GM19025 (cell line): ENCODE measurements at regions not wholly inside any gene's neighbourhood (a gene's known extent, or its start where the extent isn't known, plus 50 kb on each side); places are given as distances from the start of the nearest gene placed in this dataset.
"Not testable (repeated sequence)": the region's sequence is repeated elsewhere in the genome, so short reads cannot be mapped to it uniquely, and the experiment has no call there.

Experiments used
- ATAC-seq: cut with Tn5 transposase; IDR thresholded peaks from one replicate; pipeline ENCODE4 v1.9.1; 2021; ENCODE audit warnings: mild to moderate bottlenecking, low read depth, moderate library complexity; ENCODE audit not compliant: unreplicated experiment

DNA sequence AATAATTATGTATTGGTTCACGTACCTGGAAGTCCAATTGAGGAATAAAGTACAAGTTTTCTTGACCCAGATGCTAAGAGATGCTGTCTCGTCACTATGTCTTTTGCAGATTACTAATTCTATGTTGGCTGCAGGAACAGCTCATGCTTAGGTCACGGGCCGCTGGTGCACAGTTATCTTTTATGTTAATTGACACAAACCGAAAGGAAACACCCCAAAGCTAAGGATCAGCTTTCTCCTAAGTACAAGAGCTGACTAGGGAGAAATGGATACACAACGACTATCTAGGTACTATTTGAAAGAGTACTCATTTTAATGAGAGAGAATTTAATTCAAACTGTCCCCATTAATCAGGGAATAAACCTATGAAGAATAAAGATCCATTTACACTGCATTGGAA, 217.7 kb upstream of the SLC35G4 start:
- ATAC-seq, result no peak

DNA sequence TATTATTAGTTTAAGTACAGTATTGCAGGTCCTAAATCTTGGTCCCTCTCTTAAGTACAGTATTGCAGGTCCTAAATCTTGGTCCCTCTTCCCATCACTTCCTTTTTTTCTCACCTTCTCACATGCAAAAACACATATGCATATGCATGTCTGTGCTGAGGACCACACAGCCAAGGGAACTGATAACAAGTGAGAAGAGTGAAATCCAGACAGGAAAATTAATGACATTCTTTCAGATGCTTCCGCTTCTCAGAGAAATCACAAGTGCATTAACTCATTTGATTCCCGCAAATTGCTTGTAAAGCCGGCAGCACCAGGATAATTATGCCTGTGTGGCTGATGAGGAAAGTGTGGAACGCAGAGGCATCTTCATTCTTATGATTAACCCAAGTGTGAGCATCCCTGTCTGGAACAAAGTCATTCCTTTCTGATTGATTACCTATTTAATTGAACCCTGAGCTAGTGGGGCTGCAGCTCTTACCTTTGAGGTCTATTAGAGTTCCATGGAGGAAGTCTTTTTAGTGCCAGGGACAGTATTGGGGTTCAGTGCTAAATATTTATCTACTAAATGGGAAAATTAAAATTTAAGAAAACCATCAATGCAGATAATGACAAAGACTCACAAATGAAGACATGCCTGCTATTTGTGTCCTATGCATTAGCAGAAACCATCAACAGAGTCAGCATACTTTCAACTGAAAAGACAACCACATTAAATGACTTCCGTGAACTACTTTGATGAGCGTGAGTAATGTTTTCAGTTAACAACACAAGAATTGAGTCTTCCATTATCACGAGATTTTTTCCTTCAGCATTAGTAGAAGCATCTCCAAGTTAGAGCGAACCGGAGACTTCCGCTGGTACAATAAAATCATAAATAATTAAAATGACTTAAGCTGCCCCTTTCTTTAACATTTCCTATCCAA, 220.4 kb upstream of the SLC35G4 start:
- no peak for ATAC-seq

DNA sequence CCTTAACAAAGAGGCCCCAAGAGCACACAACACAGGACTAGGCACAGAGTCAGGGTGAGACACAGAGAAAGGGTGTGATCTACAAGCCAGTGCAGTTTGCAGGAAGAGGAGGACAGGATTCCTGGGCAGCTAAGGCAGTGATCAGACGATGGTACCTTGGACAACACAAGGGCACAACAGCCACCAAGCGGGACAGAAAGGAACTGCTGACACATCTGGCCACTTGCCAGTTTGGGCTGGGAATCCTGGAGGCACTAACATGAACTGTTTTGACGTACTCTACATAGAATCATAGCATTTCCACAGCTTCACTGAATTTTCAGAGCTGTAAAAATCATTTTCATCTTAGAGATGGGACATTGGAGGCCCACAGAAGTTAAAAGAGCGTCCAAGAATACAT, 221.5 kb upstream of the SLC35G4 start:
- ATAC-seq, result no peak

DNA sequence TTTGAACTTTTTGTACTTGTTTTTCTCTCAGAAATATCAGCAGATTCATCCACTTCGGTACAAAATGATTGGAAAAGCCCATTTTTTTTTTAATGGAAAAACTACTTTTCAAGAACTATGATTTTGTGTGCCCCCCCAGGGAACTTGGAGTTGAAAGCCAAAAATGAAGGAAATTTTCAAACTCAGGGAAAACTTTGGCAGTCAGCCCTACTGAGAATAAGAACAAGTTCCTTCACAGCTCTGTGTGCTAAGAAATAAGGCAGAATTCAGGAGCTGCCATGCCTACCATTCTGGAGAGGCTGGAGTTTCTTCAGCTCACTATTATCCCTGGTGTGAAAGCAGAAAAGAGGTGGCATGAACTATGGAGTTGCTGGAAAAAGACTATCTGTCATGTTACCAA, 226.0 kb upstream of the SLC35G4 start:
- no peak for ATAC-seq

DNA sequence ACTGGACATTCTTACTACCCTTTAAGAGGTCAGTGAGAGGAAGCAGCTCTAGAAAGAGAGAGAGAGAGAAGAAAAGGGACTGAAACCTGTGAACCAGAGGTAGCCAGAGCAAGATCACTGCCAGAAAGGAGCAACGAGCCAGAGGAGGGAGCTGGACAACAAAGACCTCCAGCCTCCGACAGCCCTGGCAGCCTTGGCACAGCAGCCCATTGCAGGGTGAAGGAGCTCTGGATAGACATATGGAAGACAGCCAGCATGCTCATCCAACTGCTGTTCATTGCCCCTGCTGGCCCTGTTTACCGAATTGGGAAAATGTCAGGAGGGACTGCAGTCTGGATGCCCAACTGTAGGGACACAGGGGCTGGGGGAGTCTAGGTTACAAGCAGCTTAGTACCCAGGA, 228.4 kb upstream of the SLC35G4 start:
- no peak for ATAC-seq

DNA sequence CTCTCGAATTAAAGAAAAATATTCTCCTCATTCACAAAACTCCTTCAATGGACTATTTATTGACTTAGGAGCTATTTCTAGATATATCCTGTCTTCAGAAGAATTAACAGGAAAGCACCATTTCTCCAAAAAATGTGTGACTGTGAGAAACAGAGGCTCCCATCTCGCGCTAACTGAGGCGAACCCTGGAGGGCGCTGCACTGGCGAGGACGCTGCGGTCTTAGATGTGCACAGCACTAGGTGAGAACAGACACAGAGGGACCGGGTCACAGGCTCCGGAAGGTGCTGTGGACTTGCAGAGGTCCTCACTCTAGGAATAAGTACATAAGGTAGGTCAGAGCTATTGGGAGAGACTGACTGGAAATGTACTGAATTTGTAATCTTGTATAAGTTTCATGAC, 229.7 kb upstream of the SLC35G4 start:
- ATAC-seq, result no peak

DNA sequence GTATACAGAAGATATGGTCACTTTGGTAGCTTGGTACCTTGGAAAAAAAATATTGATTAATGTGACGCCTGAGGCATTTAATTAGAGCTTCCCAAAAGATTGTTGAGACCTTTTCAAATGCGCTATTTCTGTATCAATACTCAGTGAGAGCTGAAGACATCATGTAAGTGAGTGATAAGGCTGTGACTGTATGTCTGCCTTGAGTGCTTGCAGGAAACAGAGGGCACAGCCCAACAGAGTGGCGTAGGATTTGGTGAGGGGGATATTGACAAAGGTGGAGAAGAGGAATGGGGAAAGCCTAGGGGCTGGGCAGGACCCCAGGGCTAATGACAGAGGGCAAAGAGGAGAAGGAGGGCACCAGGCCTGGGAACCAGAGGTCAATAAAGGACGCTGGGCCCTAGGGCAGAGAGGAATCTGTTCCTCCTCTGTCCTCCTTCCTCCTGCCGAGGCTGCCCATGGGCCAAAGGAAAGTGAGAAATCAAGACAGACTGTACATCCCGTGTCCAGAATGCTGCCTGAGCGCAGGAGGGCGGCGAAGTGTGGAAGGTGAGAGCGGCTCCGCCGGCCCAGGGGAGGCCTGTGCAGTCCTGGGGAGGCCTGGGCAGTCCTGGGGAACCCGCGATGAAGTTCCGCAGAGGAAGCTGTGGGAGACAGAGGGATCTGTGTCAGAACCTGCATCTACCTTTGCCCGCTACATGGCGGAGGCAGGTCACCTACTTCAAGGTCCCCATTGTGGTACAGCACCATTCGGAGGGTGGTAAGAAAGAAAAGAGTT, 228.6 kb upstream of the PIEZO2 start:
- no peak for ATAC-seq

DNA sequence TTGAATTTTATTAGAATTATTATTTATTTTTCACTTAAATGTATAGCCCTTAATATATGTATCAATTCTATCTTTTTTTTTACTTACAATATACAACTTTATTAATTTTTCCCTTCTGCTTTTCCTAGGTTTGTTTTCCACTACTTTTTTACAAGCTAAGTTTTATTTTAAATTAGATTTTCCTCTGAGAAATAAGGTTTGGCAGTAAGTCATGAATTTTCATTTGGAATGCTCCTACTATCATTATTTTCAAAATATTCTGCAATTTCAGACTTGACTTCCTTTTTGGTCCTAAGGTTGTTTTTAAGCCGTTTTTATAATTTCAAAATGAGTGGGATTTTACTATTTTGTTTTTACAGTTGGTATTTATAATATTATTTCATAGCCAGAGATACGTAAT, 222.8 kb upstream of the PIEZO2 start:
- no peak for ATAC-seq

DNA sequence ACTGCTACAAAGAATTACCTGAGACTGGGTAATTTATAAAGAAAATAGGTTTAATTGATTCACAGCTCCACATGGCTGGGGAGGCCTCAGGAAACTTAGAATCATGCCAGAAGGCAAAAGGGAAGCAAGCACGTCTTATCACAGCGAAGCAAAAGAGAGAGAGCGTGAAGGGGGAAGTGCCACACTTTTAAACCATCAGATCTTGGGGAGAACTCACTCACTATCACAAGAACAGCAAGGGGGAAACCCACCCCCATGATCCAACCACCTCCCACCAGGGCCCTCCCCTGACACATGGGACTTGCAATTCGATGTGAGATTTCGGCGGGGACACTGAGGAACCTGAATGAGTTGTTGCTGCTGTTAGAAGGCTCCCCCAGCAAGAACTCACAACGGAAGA, 220.2 kb upstream of the PIEZO2 start:
- no peak for ATAC-seq

DNA sequence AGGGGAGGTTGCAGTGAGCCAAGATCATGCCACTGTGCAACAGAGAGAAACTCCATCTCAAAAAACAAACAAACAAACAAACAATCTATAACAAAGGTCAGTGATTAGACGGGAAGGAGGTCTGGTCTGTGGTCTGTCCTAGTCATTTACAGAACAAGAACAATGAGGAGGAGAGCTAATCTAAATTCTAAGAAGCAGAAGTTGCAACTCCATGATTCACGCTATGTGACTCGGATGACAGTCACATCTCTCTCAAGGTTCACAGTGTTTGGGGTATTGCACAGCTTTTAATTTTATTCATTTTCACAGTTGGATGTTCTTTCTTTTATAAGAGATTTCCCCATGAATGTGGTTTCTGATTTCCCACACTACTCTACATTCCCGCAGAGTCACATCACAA, 218.7 kb upstream of the PIEZO2 start:
- no peak for ATAC-seq

DNA sequence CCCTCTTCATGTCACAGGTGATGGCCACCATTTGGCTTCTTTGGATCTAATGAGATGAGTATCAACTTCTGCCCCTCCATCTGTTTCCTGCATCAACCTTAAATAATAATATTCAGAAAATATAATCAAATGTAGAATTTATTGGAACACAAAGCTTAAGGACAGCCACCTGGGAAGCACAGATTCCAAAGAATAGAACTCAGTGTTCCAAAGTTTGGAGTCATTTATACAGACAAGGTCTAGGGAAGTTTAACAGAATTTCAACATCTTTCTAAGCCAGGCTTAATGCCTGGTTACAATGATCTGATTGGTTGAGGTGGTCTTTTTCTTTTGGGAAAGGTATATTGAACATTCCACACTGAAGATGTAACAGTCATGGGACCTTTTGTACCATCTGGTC, 218.0 kb upstream of the PIEZO2 start:
- ATAC-seq, result no peak

DNA sequence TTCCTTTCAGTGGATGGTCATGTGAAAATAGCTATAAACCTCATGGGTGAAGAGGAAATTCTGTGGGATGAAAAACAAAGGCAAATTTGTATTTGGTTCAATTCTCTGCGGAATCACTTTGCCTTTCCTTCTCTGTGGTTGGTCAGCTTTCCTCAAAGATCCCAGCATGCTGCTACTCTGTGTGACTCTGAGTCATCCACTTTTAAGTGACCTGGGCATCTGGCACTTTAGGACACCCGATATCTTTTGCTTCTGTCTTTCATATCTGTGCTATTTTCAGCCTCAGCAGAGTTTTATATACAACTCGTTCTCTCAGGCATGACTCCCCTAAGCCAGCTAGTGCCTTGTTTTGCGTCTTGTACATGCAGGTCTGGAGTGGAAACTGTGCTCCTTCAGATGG, 217.0 kb upstream of the PIEZO2 start:
- ATAC-seq, result no peak

DNA sequence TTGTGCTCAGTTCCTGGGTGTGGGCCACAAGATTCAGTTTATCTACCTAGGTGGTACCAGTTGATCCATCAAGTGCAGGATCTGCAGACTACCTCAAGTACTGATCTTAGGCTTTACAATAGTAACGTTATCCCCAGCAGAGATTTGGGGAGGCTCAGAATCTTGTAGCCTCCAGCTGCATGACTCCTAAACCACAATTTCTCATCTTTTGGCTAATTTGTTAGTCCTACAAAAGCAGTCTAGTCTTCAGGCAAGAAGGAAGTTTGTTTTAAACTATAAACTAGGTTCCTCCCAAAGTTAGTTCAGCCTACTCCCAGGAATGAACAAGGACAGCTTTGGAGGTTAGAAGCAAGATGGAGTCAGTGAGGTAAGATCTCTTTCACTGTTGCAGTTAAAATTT, 213.5 kb upstream of the PIEZO2 start:
- no peak for ATAC-seq

DNA sequence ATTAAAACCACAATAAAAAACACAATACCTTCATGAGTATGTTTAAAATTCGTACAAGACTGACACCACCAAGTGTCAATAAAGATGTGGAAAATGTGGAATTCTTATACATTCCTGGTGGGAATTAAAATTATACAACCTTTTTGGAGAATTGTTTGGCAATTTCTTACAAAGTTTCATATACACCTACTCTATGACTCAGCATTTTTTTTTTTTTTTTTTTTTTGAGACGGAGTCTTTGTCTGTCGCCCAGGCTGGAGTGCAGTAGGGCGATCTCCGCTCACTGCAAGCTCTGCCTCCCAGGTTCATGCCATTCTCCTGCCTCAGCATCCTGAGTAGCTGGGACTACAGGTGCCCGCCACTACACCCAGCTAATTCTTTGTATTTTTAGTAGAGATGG, 212.5 kb upstream of the PIEZO2 start:
- ATAC-seq, result not testable (repeated sequence)

DNA sequence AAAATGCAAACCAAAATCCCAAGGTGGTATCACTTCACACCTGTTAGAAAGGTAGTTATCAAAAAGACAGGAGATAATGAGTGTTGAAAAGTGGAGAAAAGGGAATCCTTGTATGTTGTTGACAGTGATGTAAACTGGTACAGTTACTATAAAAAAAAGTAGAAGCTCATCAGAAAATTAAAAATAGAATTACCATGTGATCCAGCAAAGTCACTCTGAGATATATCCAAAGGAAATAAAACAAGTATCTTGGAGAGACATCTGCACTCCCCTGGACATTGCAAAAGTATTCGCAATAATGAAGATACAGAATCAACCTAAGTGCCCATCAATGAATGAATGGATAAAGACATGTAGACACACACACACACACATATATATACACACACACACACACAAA, 208.3 kb upstream of the PIEZO2 start:
- no peak for ATAC-seq

DNA sequence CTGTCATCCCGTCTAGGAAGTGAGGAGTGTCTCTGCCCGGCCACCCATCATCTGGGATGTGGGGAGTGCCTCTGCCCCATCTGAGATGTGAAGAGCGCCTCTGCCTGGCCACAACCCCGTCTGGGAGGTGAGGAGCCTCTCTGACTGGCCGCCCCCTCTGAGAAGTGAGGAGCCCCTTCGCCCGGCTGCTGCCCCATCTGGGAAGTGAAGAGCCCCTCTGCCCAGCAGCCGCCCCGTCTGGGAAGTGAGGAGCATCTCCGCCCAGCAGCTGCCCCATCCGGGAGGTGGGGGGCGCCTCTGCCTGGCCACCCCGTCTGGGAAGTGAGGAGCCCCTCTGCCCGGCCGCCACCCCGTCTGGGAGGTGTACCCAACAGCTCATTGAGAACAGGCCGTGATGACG, 195.2 kb upstream of the PIEZO2 start:
- ATAC-seq, result not testable (repeated sequence)

DNA sequence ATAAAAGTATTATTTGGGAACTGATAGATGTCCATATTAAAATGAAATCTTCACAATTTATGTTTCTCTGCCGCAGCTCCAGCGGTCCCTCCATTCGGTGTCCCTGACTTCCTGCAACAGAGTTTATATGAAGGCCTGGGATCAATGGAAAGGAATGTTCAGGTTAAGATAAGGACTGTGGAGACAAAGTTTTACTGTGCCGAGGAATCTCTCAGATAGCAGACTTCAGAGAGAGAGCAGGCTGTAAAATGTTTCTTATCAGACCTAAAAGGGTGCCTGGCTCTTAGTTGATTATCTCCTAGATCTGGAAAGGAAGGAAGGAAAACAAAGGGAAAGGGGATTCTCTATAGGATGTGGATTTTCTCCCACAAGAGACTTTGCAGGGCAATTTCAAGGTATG, 193.7 kb upstream of the PIEZO2 start:
- no peak for ATAC-seq

DNA sequence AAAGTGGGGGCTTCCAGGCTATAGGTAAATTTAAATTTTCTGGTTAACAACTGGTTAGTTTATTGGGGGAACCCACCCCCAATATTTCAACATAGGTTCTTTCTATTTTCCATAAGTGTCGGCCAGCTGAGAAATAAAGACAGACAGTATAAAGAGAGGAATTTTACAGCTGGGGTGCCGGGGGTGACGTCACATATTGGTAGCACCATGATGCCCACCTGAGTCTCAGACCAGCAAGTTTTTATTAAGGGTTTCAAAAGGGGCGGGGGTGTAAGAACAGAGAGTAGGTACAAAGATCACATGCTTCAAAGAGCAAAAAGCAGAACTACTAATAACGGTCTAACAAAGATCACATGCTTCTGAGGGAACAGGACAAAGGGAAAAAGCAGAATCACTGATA, 192.7 kb upstream of the PIEZO2 start:
- not testable (repeated sequence) for ATAC-seq

DNA sequence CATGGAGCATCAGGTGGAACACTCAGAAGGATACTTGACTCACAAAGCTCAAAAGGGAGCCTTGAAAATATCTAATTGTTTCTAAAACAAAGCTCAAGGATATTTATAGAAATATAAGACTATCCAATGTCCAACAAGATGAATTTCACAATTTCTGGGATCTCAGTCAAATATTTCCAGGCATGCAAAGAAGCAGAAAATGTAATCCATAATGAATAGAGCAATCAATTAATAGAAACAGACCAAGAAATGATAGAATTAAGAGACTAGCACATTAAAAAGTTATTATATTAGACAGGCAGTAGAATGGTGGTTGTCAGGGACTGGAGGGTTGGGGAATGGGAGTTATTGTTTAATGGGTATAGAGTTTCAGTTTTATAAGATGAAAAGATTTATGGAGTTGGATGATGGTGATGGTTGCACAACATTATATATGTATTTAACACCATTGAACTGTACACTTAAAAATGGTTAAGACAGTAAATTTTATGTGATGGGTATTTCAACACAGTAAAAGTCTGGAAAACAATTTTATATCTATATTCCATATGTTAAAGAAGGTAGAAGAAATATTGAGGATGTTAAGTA, 189.9 kb upstream of the PIEZO2 start:
- ATAC-seq, result no peak

DNA sequence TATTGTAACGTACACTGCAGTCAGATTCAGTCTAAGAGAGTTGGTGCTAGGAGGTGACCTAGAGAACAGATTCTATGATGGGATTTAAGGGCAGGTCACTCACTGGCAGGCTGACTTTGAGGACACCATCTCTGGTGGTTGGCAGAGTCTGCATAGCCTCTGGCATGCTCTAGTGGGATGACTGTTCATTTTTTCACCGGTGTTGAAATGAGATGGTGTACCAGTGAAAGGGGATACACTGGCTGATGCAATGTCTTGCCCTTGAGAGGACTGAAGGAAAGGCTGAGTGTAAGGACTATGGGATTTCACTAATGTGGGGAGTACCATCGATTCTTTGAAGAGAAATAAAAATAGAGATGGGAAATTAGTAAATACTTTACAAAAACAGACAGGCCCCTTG, 186.9 kb upstream of the PIEZO2 start:
- no peak for ATAC-seq

DNA sequence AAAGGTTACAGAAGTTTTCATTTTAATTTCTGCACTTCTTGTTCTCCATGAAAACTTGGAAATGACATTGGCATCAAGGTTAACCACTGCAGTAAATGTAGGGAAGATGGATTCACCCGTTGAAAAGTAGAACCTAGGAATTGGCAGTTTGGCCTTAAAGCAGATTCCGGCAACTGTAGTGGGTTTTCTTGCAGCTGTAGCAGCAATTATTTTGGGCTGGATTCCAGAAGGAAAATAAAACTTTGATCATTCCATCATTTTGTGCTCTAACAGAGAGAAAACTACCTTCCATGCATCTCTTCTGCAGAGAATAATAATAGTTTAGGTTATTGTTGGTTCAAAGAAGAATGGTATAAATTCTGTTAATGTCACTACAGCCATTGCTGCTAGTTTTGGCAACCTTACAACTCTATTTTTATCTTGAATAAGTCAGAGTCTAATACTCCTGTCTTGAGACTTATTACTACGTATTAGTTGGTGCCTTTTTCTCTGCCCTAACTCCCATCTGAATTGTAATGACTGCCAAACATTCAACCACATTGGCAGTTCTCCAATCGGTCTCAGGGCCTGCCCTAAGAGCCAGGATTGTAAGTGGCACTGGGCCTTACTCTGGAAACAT, 178.1 kb upstream of the PIEZO2 start:
- ATAC-seq, result no peak
